ENCODE measurements at regions not wholly inside any gene's neighbourhood (a gene's known extent, or its start where the extent isn't known, plus 50 kb on each side); places are given as distances from the start of the nearest gene placed in this dataset.

DNA sequence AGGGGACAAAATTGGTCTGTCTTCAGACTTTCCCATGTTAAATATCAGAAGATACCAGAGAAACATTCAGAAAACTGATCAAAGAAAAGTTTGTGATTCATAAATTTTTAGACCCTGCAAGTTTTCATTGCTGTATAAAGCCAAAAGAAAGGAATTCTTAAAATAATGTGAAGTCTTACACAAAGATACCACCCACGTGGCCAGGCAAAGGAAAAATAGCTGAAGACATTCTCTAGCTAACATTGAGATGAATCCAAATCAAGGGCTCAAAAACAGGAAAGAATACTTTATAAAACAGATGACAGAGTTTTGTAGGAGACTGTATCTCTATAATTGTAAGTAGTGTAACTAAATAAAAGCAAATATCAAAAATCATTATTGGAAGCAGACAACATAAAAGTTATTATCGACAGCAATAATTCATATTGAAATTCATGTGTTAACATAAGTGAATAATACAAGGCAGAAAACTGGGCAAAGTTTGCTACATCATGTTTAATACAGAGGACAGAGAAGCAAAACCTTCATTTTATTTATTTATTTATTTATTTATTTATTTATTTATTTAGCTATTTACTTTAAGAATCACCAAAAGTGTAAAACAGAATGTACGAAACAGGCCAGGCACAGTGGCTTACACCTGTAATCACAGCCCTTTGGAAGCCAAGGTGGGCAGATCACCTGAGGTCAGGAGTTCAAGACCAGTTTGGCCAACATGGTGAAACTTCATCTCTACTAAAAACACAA, 204.6 kb upstream of the SLIT2 start:
- Histone ChIP-seq H3K27ac (ENCODE audit: low read depth, low read length) (no peak overlapping the region), H3K4me3 (ENCODE audit: low read length in 2 of 2) (no peak overlapping the region), H3K36me3 (ENCODE audit: insufficient read depth, low read length) (no peaks in the 10 kb centered on the region), H3K4me1 (ENCODE audit: insufficient read depth, low read length) (no peaks in the 10 kb centered on the region), H3K27me3 (ENCODE audit: insufficient read depth, low read length) (no peaks in the 10 kb centered on the region), H3K9me3 (ENCODE audit: control insufficient read depth in 1 of 2, low read length in 2 of 2) (no peaks in the 10 kb centered on the region)
- no peak overlapping the region for H3K27ac Mint-ChIP-seq
- H3K4me3 Mint-ChIP-seq = no peak overlapping the region
- H3K4me1 Mint-ChIP-seq = no peaks in the 10 kb centered on the region
- no peak for DNase-seq
- peaks cover 0 to 22% (median 10%) of the 10 kb centered on the region in 8 donors for H3K9me3 Mint-ChIP-seq
- ChIA-PET POLR2A (ENCODE audit: partially characterized antibody) (no interaction called here), CTCF (ENCODE audit: partially characterized antibody) (no interaction called here)
- peaks cover 0 to 3% of the 10 kb centered on the region in 2 donors for H3K27me3 Mint-ChIP-seq
- no peaks in the 10 kb centered on the region for H3K36me3 Mint-ChIP-seq
- intact Hi-C loops (cut with micrococcal nuclease) = no loop called here

GRCh38 chr4:20046179-20046578, 205.5 kb upstream of the SLIT2 start:
- H3K4me1 ChIP-seq (ENCODE audit: insufficient read depth, low read length) = no peaks in the 10 kb centered on the region
- H3K27me3 ChIP-seq (ENCODE audit: insufficient read depth, low read length) = no peaks in the 10 kb centered on the region
- no peaks in the 10 kb centered on the region for H3K36me3 ChIP-seq (ENCODE audit: insufficient read depth, low read length)
- Mint-ChIP-seq H3K4me3 (no peak overlapping the region), H3K4me1 (no peaks in the 10 kb centered on the region), H3K27me3 (peaks cover 0 to 3% of the 10 kb centered on the region in 2 donors), H3K27ac (no peak overlapping the region), H3K9me3 (peaks cover 0 to 18% (median 10%) of the 10 kb centered on the region in 8 donors), H3K36me3 (no peaks in the 10 kb centered on the region)
- no peaks in the 10 kb centered on the region for H3K9me3 ChIP-seq (ENCODE audit: control insufficient read depth in 1 of 2, low read length in 2 of 2)
- DNase-seq = no peak
- intact Hi-C loops (cut with micrococcal nuclease) = no loop called here
- no peak overlapping the region for H3K4me3 ChIP-seq (ENCODE audit: low read length in 2 of 2)
- H3K27ac ChIP-seq (ENCODE audit: low read depth, low read length) = no peak overlapping the region
- ChIA-PET CTCF (ENCODE audit: partially characterized antibody) (no interaction called here), POLR2A (ENCODE audit: partially characterized antibody) (no interaction called here)

DNA sequence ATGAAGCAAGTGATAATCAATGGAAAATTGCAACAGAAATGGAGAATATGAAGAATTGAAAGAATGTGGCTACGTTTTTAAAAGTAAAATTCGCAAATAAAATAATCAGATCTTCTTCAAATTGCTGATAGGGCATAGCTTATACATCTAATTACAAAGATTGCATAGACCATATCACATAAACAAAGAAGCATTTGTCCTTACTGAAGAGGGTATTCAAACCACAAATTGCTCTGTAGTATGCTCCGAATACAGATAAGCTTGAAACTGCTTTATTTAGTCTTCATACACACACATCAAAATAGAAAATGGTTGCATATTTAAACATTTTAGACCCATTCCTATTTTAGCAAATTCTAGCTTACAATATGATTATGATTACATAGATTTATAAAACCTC, 206.7 kb upstream of the SLIT2 start:
- Mint-ChIP-seq H3K27ac (no peak overlapping the region), H3K36me3 (no peaks in the 10 kb centered on the region), H3K27me3 (peaks cover 0 to 3% of the 10 kb centered on the region in 2 donors), H3K4me3 (no peak overlapping the region), H3K4me1 (no peaks in the 10 kb centered on the region), H3K9me3 (peaks cover 0 to 15% (median 8%) of the 10 kb centered on the region in 8 donors)
- no peaks in the 10 kb centered on the region for H3K27me3 ChIP-seq (ENCODE audit: insufficient read depth, low read length)
- no peak overlapping the region for H3K4me3 ChIP-seq (ENCODE audit: low read length in 2 of 2)
- H3K4me1 ChIP-seq (ENCODE audit: insufficient read depth, low read length) = no peaks in the 10 kb centered on the region
- no peak for DNase-seq
- no peak overlapping the region for H3K27ac ChIP-seq (ENCODE audit: low read depth, low read length)
- no peaks in the 10 kb centered on the region for H3K36me3 ChIP-seq (ENCODE audit: insufficient read depth, low read length)
- intact Hi-C loops (cut with micrococcal nuclease) = no loop called here
- H3K9me3 ChIP-seq (ENCODE audit: control insufficient read depth in 1 of 2, low read length in 2 of 2) = no peaks in the 10 kb centered on the region
- CTCF ChIA-PET (ENCODE audit: partially characterized antibody) = no interaction called here
- POLR2A ChIA-PET (ENCODE audit: partially characterized antibody) = no interaction called here

- Mint-ChIP-seq H3K4me3 (no peak overlapping the region), H3K27me3 (peaks cover 0 to 3% of the 10 kb centered on the region in 2 donors), H3K36me3 (no peaks in the 10 kb centered on the region), H3K27ac (no peak overlapping the region), H3K9me3 (peaks cover 0 to 15% (median 8%) of the 10 kb centered on the region in 8 donors), H3K4me1 (no peaks in the 10 kb centered on the region)
- Histone ChIP-seq H3K4me1 (ENCODE audit: insufficient read depth, low read length) (no peaks in the 10 kb centered on the region), H3K36me3 (ENCODE audit: insufficient read depth, low read length) (no peaks in the 10 kb centered on the region), H3K4me3 (ENCODE audit: low read length in 2 of 2) (no peak overlapping the region), H3K9me3 (ENCODE audit: control insufficient read depth in 1 of 2, low read length in 2 of 2) (no peaks in the 10 kb centered on the region), H3K27me3 (ENCODE audit: insufficient read depth, low read length) (no peaks in the 10 kb centered on the region), H3K27ac (ENCODE audit: low read depth, low read length) (no peak overlapping the region)
- ChIA-PET CTCF (ENCODE audit: partially characterized antibody) (no interaction called here), POLR2A (ENCODE audit: partially characterized antibody) (no interaction called here)
- intact Hi-C loops (cut with micrococcal nuclease) = no loop called here
- no peak for DNase-seq
Observed at GRCh38 chr4:20044502-20044911, 207.2 kb upstream of the SLIT2 start.

- Mint-ChIP-seq H3K4me3 (no peak overlapping the region), H3K4me1 (no peaks in the 10 kb centered on the region), H3K27ac (no peak overlapping the region), H3K36me3 (no peaks in the 10 kb centered on the region), H3K9me3 (peaks cover 0 to 15% (median 8%) of the 10 kb centered on the region in 8 donors), H3K27me3 (peaks cover 0 to 3% of the 10 kb centered on the region in 2 donors)
- CTCF ChIA-PET (ENCODE audit: partially characterized antibody) = no interaction called here
- Histone ChIP-seq H3K27ac (ENCODE audit: low read depth, low read length) (no peak overlapping the region), H3K4me3 (ENCODE audit: low read length in 2 of 2) (no peak overlapping the region), H3K27me3 (ENCODE audit: insufficient read depth, low read length) (no peaks in the 10 kb centered on the region), H3K9me3 (ENCODE audit: control insufficient read depth in 1 of 2, low read length in 2 of 2) (no peaks in the 10 kb centered on the region), H3K36me3 (ENCODE audit: insufficient read depth, low read length) (no peaks in the 10 kb centered on the region), H3K4me1 (ENCODE audit: insufficient read depth, low read length) (no peaks in the 10 kb centered on the region)
- DNase-seq = no peak
- intact Hi-C loops (cut with micrococcal nuclease) = no loop called here
- POLR2A ChIA-PET (ENCODE audit: partially characterized antibody) = no interaction called here
Observed at GRCh38 chr4:20043991-20044390, 207.7 kb upstream of the SLIT2 start.

DNA sequence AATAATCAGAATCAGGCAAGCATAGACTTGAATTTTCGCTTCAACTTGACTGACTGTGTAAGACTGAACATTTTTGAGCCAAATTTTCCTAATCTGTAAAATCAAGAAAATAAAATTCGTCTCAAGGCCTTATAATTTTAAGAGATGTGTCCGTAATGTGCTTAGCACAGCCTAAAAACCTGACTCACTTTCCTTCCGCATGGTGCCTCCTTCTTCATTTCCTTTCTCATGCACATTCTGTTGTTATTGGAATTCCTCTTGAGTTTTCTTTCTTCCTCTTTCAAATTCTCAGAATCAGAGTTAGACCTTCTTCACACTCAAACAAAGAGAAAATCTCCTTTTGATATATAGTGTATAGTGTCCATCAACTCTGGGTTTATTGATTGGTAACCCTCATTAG, 208.9 kb upstream of the SLIT2 start:
- Mint-ChIP-seq H3K4me1 (no peaks in the 10 kb centered on the region), H3K4me3 (no peak overlapping the region), H3K9me3 (peaks cover 0 to 17% (median 8%) of the 10 kb centered on the region in 8 donors), H3K27me3 (peaks cover 0 to 3% of the 10 kb centered on the region in 2 donors), H3K27ac (no peak overlapping the region), H3K36me3 (no peaks in the 10 kb centered on the region)
- intact Hi-C loops (cut with micrococcal nuclease) = no loop called here
- Histone ChIP-seq H3K4me1 (ENCODE audit: insufficient read depth, low read length) (no peaks in the 10 kb centered on the region), H3K9me3 (ENCODE audit: control insufficient read depth in 1 of 2, low read length in 2 of 2) (no peaks in the 10 kb centered on the region), H3K27ac (ENCODE audit: low read depth, low read length) (no peak overlapping the region), H3K27me3 (ENCODE audit: insufficient read depth, low read length) (no peaks in the 10 kb centered on the region), H3K36me3 (ENCODE audit: insufficient read depth, low read length) (no peaks in the 10 kb centered on the region), H3K4me3 (ENCODE audit: low read length in 2 of 2) (no peak overlapping the region)
- DNase-seq = no peak
- POLR2A ChIA-PET (ENCODE audit: partially characterized antibody) = no interaction called here
- CTCF ChIA-PET (ENCODE audit: partially characterized antibody) = no interaction called here

DNA sequence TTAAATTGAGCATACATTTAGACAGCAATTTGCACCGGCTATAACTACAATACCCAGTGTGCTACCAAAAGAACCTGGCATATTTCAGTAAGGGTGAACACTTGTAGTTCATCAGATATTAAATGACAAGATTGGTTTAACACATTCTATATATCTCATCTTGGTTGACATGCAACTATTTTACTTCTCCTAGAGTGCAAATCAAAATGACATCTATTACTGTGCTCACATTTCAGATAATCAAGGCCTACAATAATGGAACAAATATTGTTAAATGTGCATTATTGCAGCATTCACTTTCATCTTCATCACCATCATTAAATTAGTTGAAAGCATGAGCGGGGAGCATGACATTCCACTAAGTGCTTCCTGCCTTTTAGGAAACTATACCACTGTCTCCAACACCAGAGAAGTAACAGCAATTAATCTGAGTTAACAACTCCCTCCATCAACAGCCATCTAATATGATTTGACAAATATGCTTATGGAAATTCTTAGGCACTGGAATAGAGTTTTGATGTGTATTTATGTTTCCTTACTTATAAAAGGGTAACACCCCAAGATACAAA, 209.8 kb upstream of the SLIT2 start:
- POLR2A ChIA-PET (ENCODE audit: partially characterized antibody) = no interaction called here
- no peak overlapping the region for H3K4me3 ChIP-seq (ENCODE audit: low read length in 2 of 2)
- no peaks in the 10 kb centered on the region for H3K9me3 ChIP-seq (ENCODE audit: control insufficient read depth in 1 of 2, low read length in 2 of 2)
- Mint-ChIP-seq H3K27ac (no peak overlapping the region), H3K27me3 (peaks cover 0 to 3% of the 10 kb centered on the region in 2 donors), H3K4me3 (no peak overlapping the region), H3K4me1 (no peaks in the 10 kb centered on the region), H3K9me3 (peaks cover 0 to 17% (median 8%) of the 10 kb centered on the region in 8 donors), H3K36me3 (no peaks in the 10 kb centered on the region)
- intact Hi-C loops (cut with micrococcal nuclease) = no loop called here
- H3K27me3 ChIP-seq (ENCODE audit: insufficient read depth, low read length) = no peaks in the 10 kb centered on the region
- H3K27ac ChIP-seq (ENCODE audit: low read depth, low read length) = no peak overlapping the region
- H3K4me1 ChIP-seq (ENCODE audit: insufficient read depth, low read length) = no peaks in the 10 kb centered on the region
- H3K36me3 ChIP-seq (ENCODE audit: insufficient read depth, low read length) = no peaks in the 10 kb centered on the region
- DNase-seq = no peak
- CTCF ChIA-PET (ENCODE audit: partially characterized antibody) = no interaction called here

All from CD4-positive, alpha-beta memory T cell (primary cell).